K562 (cell line): ENCODE measurements at regions not wholly inside any gene's neighbourhood (a gene's known extent, or its start where the extent isn't known, plus 50 kb on each side); places are given as distances from the start of the nearest gene placed in this dataset.

Source experiments
- EP300 ChIP-seq: IDR thresholded peaks from 2 replicates; pipeline ENCODE4 v1.6.1; 2012; ENCODE audit warnings: low read length, improper control_type of control experiment
- EZH2 ChIP-seq: IDR thresholded peaks from 2 replicates; pipeline ENCODE4 v1.6.1; 2012; ENCODE audit warnings: low read depth, mild to moderate bottlenecking, inconsistent platforms, low read length, borderline replicate concordance
- KLF13 ChIP-seq: fragments of 450-650 bp; IDR thresholded peaks from 2 replicates; pipeline ENCODE4 v1.6.1; 2016; ENCODE audit warnings: missing genetic modification characterization, low read depth, mild to moderate bottlenecking, missing compliant biosample characterization, moderate library complexity, borderline replicate concordance
- PHB2 ChIP-seq: fragments of 450-650 bp; IDR thresholded peaks from 2 replicates; pipeline ENCODE4 v1.6.1; 2017; ENCODE audit warnings: low read depth
- POLR2AphosphoS5 ChIP-seq: IDR thresholded peaks from 2 replicates; pipeline ENCODE4 v1.6.1; 2011; ENCODE audit warnings: mild to moderate bottlenecking, low read depth, low read length, moderate library complexity; ENCODE audit not compliant: control insufficient read depth, insufficient read depth
- RCOR1 ChIP-seq, 2 experiments: IDR thresholded peaks; 2 replicates each; pipeline ENCODE4 v1.6.1; 2012; ENCODE audit warnings: low read depth in 2 of 2, low read length in 2 of 2, borderline replicate concordance in 1 of 2, improper control_type of control experiment in 1 of 2
- SREBF2 ChIP-seq: sonication (generic); formaldehyde crosslinking; IDR thresholded peaks from 2 replicates; pipeline ENCODE4 v1.4.0; 2020; ENCODE audit warnings: mild to moderate bottlenecking, missing genetic modification reagents
- TF ChIP-seq, protein P1 (sequence below): sonication (generic); formaldehyde crosslinking; IDR thresholded peaks from 2 replicates; pipeline ENCODE4 v1.4.0; 2020; ENCODE audit warnings: mild to moderate bottlenecking, missing genetic modification reagents

GRCh38 chr5:157978061-157978460, 119.1 kb upstream of the CLINT1 start:
- no peak for TF ChIP-seq EZH2
- TF ChIP-seq, protein P1, sequence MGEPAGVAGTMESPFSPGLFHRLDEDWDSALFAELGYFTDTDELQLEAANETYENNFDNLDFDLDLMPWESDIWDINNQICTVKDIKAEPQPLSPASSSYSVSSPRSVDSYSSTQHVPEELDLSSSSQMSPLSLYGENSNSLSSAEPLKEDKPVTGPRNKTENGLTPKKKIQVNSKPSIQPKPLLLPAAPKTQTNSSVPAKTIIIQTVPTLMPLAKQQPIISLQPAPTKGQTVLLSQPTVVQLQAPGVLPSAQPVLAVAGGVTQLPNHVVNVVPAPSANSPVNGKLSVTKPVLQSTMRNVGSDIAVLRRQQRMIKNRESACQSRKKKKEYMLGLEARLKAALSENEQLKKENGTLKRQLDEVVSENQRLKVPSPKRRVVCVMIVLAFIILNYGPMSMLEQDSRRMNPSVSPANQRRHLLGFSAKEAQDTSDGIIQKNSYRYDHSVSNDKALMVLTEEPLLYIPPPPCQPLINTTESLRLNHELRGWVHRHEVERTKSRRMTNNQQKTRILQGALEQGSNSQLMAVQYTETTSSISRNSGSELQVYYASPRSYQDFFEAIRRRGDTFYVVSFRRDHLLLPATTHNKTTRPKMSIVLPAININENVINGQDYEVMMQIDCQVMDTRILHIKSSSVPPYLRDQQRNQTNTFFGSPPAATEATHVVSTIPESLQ, result no peak
- no peak for TF ChIP-seq POLR2AphosphoS5
- TF ChIP-seq KLF13 (tag), result no peak
- no peak for TF ChIP-seq PHB2
- TF ChIP-seq SREBF2 (CRISPR knock-in tag), result no peak
- no peak for TF ChIP-seq RCOR1 (IDR thresholded peaks at IDR 0.05; ENCODE audit: borderline replicate concordance in 1 of 2, low read depth in 2 of 2, low read length in 2 of 2)
- TF ChIP-seq EP300, result no peak
